Astrocyte of the spinal cord (primary cell): ENCODE measurements at regions not wholly inside any gene's neighbourhood (a gene's known extent, or its start where the extent isn't known, plus 50 kb on each side); places are given as distances from the start of the nearest gene placed in this dataset.
A peak's percentile ranks its signal among the peaks of the same experiment; 100 is the strongest.
"Not testable (repeated sequence)": the region's sequence is repeated elsewhere in the genome, so short reads cannot be mapped to it uniquely, and the experiment has no call there.

Source experiments
- DNase-seq: peaks from one replicate; pipeline ENCODE4 v3.0.0; 2011; ENCODE audit warnings: low read depth, low spot score
- H3K4me3 ChIP-seq: 2 replicates; pipeline ENCODE4 v1.5.1; 2011; ENCODE audit warnings: low read depth, mild to moderate bottlenecking, low read length, moderate library complexity
- in situ Hi-C: cut with HindIII; loops from 2 replicates; pipeline ENCODE4 v1.10.0; 2017; ENCODE audit warnings: low sequenced_read_pairs
- TF ChIP-seq, protein P1 (sequence below): IDR thresholded peaks from 2 replicates; pipeline ENCODE4 v1.5.1; 2012; ENCODE audit warnings: low read depth, mild to moderate bottlenecking, low read length, inconsistent platforms

DNA sequence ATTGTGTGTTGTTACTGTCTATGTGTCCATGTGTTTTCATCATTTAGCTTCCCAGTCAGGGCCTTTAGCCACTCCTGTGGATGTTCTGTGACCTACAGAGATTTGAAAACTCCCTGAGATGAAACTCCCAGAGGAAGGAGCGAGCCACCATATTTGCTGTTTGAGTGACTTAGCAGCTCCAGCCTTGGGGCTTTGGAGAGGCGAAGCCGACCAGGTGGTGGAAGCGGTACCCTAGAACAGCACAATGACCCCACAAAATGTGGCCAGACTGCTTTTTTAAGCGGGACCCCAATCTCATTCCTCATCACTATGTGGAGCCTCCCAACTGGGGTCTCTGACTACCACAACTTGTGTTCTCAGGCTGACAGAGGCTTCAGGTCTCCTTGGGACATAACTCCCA, 323.9 kb upstream of the KCND2 start:
- TF ChIP-seq, protein P1, sequence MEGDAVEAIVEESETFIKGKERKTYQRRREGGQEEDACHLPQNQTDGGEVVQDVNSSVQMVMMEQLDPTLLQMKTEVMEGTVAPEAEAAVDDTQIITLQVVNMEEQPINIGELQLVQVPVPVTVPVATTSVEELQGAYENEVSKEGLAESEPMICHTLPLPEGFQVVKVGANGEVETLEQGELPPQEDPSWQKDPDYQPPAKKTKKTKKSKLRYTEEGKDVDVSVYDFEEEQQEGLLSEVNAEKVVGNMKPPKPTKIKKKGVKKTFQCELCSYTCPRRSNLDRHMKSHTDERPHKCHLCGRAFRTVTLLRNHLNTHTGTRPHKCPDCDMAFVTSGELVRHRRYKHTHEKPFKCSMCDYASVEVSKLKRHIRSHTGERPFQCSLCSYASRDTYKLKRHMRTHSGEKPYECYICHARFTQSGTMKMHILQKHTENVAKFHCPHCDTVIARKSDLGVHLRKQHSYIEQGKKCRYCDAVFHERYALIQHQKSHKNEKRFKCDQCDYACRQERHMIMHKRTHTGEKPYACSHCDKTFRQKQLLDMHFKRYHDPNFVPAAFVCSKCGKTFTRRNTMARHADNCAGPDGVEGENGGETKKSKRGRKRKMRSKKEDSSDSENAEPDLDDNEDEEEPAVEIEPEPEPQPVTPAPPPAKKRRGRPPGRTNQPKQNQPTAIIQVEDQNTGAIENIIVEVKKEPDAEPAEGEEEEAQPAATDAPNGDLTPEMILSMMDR: no peak
- in situ Hi-C loops: no loop called here

DNA sequence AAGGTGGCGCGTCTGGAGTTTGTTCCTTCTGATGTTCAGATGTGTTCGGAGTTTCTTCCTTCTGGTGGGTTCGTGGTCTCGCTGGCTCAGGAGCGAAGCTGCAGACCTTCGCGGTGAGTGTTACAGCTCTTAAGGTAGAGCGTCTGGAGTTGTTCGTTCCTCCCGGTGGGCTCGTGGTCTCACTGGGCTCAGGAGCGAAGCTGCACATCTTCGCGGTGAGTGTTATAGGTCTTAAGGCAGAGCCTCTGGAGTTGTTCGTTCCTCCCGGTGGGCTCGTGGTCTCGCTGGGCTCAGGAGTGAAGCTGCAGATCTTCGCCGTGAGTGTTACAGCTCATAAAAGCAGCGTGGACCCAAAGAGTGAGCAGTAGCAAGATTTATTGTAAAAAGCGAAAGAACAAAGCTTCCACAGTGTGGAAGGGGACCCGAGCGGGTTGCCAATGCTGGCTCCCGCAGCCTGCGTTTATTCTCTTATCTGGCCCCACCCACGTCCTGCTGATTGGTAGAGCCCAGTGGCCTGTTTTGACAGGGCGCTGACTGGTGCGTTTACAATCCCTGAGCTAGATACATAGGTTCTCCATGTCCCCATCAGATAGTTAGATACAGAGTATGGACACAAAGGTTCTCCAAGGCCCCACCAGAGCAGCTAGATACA, 322.5 kb upstream of the KCND2 start:
- DNase-seq, in situ Hi-C loops, H3K4me3 ChIP-seq: not testable (repeated sequence)

More for the DNA sequence above, 323.9 kb upstream of the KCND2 start:
- DNase-seq: no peak
- H3K4me3 ChIP-seq: no peak overlapping the region

DNA sequence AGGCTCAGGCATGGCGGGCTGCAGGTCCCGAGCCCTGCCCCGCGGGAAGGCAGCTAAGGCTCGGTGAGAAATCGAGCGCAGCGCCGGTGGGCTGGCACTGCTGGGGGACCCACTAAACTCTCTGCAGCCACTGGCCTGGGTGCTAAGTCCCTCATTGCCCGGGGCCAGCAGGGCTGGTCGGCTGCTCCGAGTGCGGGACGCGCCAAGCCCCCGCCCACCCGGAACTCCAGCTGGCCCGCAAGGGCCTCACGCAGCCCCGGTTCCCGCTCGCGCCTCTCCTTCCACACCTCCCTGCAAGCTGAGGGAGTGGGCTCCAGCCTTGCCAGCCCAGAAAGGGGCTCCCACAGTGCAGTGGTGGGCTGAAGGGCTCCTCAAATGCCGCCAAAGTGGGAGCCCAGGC, 321.4 kb upstream of the KCND2 start:
- in situ Hi-C loops, H3K4me3 ChIP-seq, DNase-seq: not testable (repeated sequence)

DNA sequence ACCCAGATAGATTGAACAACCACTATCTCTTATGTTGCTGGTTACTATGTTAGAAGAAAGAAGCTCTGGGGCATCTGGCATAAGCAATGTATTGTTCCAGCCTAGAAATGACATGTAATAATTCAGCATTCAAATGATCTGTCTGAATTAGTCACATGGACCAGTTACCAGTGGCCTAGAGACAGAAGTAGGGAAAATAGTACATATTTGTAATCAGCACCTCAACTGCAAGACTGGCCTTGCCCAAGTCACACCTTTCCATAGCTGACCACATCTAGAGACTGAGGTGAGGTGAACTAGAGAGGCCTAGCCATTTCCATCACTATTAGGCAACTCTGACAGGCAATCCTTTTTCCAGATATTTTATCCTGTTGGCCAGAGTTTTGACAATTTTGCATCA, 315.6 kb upstream of the KCND2 start:
- TF ChIP-seq, protein P1: no peak
- DNase-seq: no peak
- in situ Hi-C loops: no loop called here
- H3K4me3 ChIP-seq: no peak overlapping the region

DNA sequence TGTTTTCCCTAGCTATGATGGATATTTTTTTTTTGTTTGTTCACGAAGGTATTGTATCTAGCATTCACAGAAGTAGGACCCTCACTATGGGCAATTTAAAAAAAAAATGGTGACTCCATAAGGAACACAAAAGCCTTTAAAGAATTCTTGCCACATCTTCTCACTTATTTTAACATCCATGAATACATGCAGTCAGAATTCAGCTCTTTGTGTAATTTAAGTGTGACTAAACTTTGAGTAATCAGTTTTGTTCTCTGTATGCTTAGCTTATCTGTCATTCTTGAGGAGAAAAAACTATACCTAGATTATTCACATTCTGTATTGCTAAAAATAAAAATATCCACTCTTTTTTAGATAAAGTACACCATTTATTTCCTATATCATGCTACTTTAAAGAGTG, 313.2 kb upstream of the KCND2 start:
- in situ Hi-C loops: no loop called here
- DNase-seq: peak; percentile 33
- no peak overlapping the region for H3K4me3 ChIP-seq
- TF ChIP-seq, protein P1: no peak

DNA sequence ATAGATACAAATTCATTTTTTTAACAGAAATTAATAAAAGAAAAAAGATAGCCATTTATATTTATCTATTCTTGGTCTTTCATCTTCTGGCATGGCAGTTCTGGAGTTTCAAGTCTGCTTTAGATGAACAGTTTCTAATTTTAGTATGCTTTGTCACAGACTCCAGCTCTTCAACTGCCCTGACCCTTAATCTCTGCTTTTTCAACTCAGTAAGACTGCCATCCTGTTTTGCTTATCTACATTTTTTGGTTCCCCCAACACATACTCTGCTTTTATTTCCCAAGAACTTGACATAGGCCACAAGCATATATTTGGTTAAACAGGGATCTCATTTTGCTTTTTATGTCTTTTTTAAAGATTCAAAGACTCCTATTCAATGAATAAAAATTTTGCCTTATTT, 309.3 kb upstream of the KCND2 start:
- no peak for DNase-seq
- H3K4me3 ChIP-seq: no peak overlapping the region
- TF ChIP-seq, protein P1: no peak
- in situ Hi-C loops: no loop called here

DNA sequence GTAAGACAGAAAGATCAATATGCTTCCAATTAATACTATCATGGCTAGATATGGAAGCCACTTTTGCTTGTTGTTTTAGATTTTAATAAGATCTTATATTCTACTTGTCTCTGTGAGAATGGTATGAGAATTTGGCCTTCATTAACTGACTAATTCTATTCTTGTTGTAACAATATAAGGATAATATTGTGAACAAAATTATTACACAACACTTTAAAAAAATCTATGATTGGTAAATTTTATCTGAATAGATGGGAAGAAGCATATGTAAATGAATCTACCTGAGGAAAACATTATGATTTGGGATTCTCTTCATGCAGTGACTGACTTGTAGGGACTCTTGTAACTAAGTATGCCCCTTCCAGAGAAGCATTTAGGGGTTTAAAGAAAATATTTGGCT, 308.9 kb upstream of the KCND2 start:
- no peak overlapping the region for H3K4me3 ChIP-seq
- no peak for DNase-seq
- in situ Hi-C loops: no loop called here
- TF ChIP-seq, protein P1: no peak
